GM13976 (cell line): ENCODE measurements at regions not wholly inside any gene's neighbourhood (a gene's known extent, or its start where the extent isn't known, plus 50 kb on each side); places are given as distances from the start of the nearest gene placed in this dataset.
"Not testable (repeated sequence)": the region's sequence is repeated elsewhere in the genome, so short reads cannot be mapped to it uniquely, and the experiment has no call there.

Source experiments
- DNase-seq: peaks from one replicate; pipeline ENCODE4 v3.0.0; 2012; ENCODE audit warnings: low spot score
- CTCF ChIP-seq: IDR thresholded peaks from 2 replicates; pipeline ENCODE4 v1.5.1; 2012; ENCODE audit warnings: borderline replicate concordance, mild to moderate bottlenecking; ENCODE audit not compliant: insufficient read depth; ENCODE audit errors: extremely low read depth, missing control alignments, control extremely low read depth
- in situ Hi-C: fragments of 300-500 bp; cut with MboI; formaldehyde crosslinking; loops from one replicate; pipeline ENCODE4 v1.12.0; 2022; ENCODE audit warnings: low sequenced_read_pairs, mixed read lengths, inconsistent platforms; ENCODE audit not compliant: unreplicated experiment

- no peak for TF ChIP-seq CTCF
- in situ Hi-C loops: no loop called here
- DNase-seq: no peak
Measured at GRCh38 chr15:25990220-25990619, 127.1 kb upstream of the ATP10A start.

- no peak for DNase-seq
- no peak for TF ChIP-seq CTCF
- in situ Hi-C loops: no loop called here
Measured at GRCh38 chr15:25989327-25989726, 126.2 kb upstream of the ATP10A start.

GRCh38 chr15:25988716-25989115 is 125.6 kb upstream of the ATP10A start:
- in situ Hi-C loops, DNase-seq: not testable (repeated sequence)

GRCh38 chr15:25987638-25988037 is 124.5 kb upstream of the ATP10A start:
- no peak for TF ChIP-seq CTCF
- DNase-seq: no peak
- in situ Hi-C loops: no loop called here

GRCh38 chr15:25985165-25985564 is 122.0 kb upstream of the ATP10A start:
- TF ChIP-seq CTCF: no peak
- no peak for DNase-seq
- in situ Hi-C loops: no loop called here

GRCh38 chr15:25982736-25983135 is 119.6 kb upstream of the ATP10A start:
- in situ Hi-C loops: no loop called here
- TF ChIP-seq CTCF: no peak
- DNase-seq: no peak

- in situ Hi-C loops: no loop called here
- TF ChIP-seq CTCF: no peak
- DNase-seq: no peak
Measured at GRCh38 chr15:25981114-25981513, 118.0 kb upstream of the ATP10A start.
